ENCODE measurements at regions not wholly inside any gene's neighbourhood (a gene's known extent, or its start where the extent isn't known, plus 50 kb on each side); places are given as distances from the start of the nearest gene placed in this dataset.

GRCh38 chr15:58308742-58309355, 122.9 kb upstream of the LIPC start:
- intact Hi-C loops (cut with micrococcal nuclease) = no loop called here
- CTCF ChIA-PET = interaction anchor here (0.6 to 0.7 kb wide), 3 partner anchors 20 to 1025 kb away, joined by 4 read pairs; no protein-coding TSS in a partner anchor
- no peaks in the 10 kb centered on the region for H3K27me3 Mint-ChIP-seq (ENCODE audit: insufficient read depth, unreplicated experiment)

GRCh38 chr15:58309963-58310928, 121.5 kb upstream of the LIPC start:
- H3K9me3 Mint-ChIP-seq (ENCODE audit: unreplicated experiment) = no peaks in the 10 kb centered on the region

More at GRCh38 chr15:58308742-58309355, 122.9 kb upstream of the LIPC start:
- H3K27ac Mint-ChIP-seq (ENCODE audit: low read depth, unreplicated experiment) = no peak overlapping the region
- no peak overlapping the region for H3K4me3 Mint-ChIP-seq (ENCODE audit: unreplicated experiment)
- H3K4me1 Mint-ChIP-seq (ENCODE audit: insufficient read depth, unreplicated experiment) = peaks cover 5% of the 10 kb centered on the region
- no peak for TF ChIP-seq CTCF (IDR thresholded peaks at IDR 0.05; ENCODE audit: unreplicated experiment)
- POLR2A ChIA-PET = interaction anchor here (1.4 kb wide), 1 partner anchor 10 kb away, joined by 3 read pairs; no protein-coding TSS in a partner anchor
- H3K36me3 Mint-ChIP-seq (ENCODE audit: insufficient read depth, unreplicated experiment) = no peaks in the 10 kb centered on the region
- H3K9me3 Mint-ChIP-seq (ENCODE audit: unreplicated experiment) = no peaks in the 10 kb centered on the region
- no peak for DNase-seq (ENCODE audit: unreplicated experiment)
- no TSS peak for BruUV-seq (replicated peaks)

GRCh38 chr15:58311556-58311955, 120.2 kb upstream of the LIPC start:
- no peak for DNase-seq (ENCODE audit: unreplicated experiment)
- H3K27ac Mint-ChIP-seq (ENCODE audit: low read depth, unreplicated experiment) = no peak overlapping the region
- H3K4me3 Mint-ChIP-seq (ENCODE audit: unreplicated experiment) = no peak overlapping the region
- H3K27me3 Mint-ChIP-seq (ENCODE audit: insufficient read depth, unreplicated experiment) = no peaks in the 10 kb centered on the region
- no TSS peak for BruUV-seq (replicated peaks)
- H3K9me3 Mint-ChIP-seq (ENCODE audit: unreplicated experiment) = no peaks in the 10 kb centered on the region
- H3K4me1 Mint-ChIP-seq (ENCODE audit: insufficient read depth, unreplicated experiment) = no peaks in the 10 kb centered on the region
- TF ChIP-seq CTCF (IDR thresholded peaks at IDR 0.05; ENCODE audit: unreplicated experiment) = no peak
- intact Hi-C loops (cut with micrococcal nuclease) = no loop called here
- CTCF ChIA-PET = no interaction called here
- POLR2A ChIA-PET = no interaction called here
- no peaks in the 10 kb centered on the region for H3K36me3 Mint-ChIP-seq (ENCODE audit: insufficient read depth, unreplicated experiment)

More at GRCh38 chr15:58309963-58310928, 121.5 kb upstream of the LIPC start:
- BruUV-seq (replicated peaks) = no TSS peak
- TF ChIP-seq CTCF (IDR thresholded peaks at IDR 0.05; ENCODE audit: unreplicated experiment) = no peak
- H3K27ac Mint-ChIP-seq (ENCODE audit: low read depth, unreplicated experiment) = no peak overlapping the region
- intact Hi-C loops (cut with micrococcal nuclease) = no loop called here
- CTCF ChIA-PET = interaction anchor here (0.6 kb wide), 3 partner anchors 23 to 499 kb away, joined by 3 to 4 read pairs (median 3); no protein-coding TSS in a partner anchor
- POLR2A ChIA-PET = interaction anchor here (0.6 to 1.4 kb wide), 2 partner anchors 8 to 1737 kb away, joined by 3 to 4 read pairs; no protein-coding TSS in a partner anchor
- no peaks in the 10 kb centered on the region for H3K36me3 Mint-ChIP-seq (ENCODE audit: insufficient read depth, unreplicated experiment)
- H3K4me1 Mint-ChIP-seq (ENCODE audit: insufficient read depth, unreplicated experiment) = peaks cover 5% of the 10 kb centered on the region
- H3K4me3 Mint-ChIP-seq (ENCODE audit: unreplicated experiment) = no peak overlapping the region
- no peaks in the 10 kb centered on the region for H3K27me3 Mint-ChIP-seq (ENCODE audit: insufficient read depth, unreplicated experiment)
- DNase-seq (ENCODE audit: unreplicated experiment) = no peak

GRCh38 chr15:58312031-58312430, 119.8 kb upstream of the LIPC start:
- BruUV-seq (replicated peaks) = no TSS peak
- intact Hi-C loops (cut with micrococcal nuclease) = no loop called here

More at GRCh38 chr15:58312031-58312430, 119.8 kb upstream of the LIPC start:
- Mint-ChIP-seq H3K4me1 (ENCODE audit: insufficient read depth, unreplicated experiment) (no peaks in the 10 kb centered on the region), H3K27ac (ENCODE audit: low read depth, unreplicated experiment) (no peak overlapping the region), H3K9me3 (ENCODE audit: unreplicated experiment) (no peaks in the 10 kb centered on the region), H3K27me3 (ENCODE audit: insufficient read depth, unreplicated experiment) (no peaks in the 10 kb centered on the region), H3K36me3 (ENCODE audit: insufficient read depth, unreplicated experiment) (no peaks in the 10 kb centered on the region), H3K4me3 (ENCODE audit: unreplicated experiment) (no peak overlapping the region)
- POLR2A ChIA-PET = interaction anchor here (0.7 kb wide), 1 partner anchor 62 kb away, joined by 3 read pairs; no protein-coding TSS in a partner anchor
- CTCF ChIA-PET = no interaction called here
- DNase-seq (ENCODE audit: unreplicated experiment) = no peak
- TF ChIP-seq CTCF (IDR thresholded peaks at IDR 0.05; ENCODE audit: unreplicated experiment) = no peak
